HG02610 (cell line): ENCODE measurements at regions not wholly inside any gene's neighbourhood (a gene's known extent, or its start where the extent isn't known, plus 50 kb on each side); places are given as distances from the start of the nearest gene placed in this dataset.
"Not testable (repeated sequence)": the region's sequence is repeated elsewhere in the genome, so short reads cannot be mapped to it uniquely, and the experiment has no call there.

Experiments
- ATAC-seq: cut with Tn5 transposase; IDR thresholded peaks from one replicate; pipeline ENCODE4 v1.9.1; 2021; ENCODE audit warnings: mild to moderate bottlenecking, moderate library complexity; ENCODE audit not compliant: unreplicated experiment

DNA sequence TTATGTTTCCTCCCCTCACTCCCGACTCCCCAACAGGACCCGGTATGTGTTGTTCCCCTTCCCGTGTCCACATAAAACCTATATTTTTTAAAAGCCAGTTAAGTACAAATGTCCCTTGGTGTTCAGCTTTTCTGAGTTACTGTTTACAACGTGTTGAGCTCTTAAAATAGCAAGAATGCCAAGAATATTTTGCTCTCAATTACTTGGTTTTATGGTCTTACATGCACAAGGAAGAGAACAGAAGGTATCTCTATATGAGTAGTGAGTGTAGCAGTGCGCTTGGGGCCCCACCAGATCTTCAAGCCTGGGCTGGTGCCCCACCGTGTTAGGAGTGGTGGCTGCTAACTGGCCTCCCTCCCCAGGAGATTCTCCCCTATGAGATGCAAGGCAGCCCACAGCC, 75.3 kb downstream of the RIN2 start:
- no peak for ATAC-seq

DNA sequence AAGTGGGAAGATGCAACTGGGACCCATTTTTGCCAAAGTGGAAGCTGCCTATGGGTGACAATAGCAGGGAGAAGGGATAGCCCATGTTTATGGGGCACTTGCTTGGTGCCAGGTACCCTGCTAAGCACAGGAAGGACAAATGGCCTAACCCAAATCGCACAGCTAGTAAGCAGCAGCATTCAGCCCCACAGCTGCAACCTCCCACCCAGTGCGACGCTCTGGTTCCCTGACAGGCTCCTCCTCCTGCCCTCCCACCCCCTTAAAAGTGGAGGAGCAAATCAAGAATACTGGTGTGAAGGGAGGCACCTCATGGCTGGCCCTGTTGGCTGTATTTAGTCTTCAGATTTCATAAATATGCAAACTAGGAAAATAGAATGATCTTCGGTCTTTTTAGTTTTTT, 76.2 kb downstream of the RIN2 start:
- ATAC-seq, result no peak

DNA sequence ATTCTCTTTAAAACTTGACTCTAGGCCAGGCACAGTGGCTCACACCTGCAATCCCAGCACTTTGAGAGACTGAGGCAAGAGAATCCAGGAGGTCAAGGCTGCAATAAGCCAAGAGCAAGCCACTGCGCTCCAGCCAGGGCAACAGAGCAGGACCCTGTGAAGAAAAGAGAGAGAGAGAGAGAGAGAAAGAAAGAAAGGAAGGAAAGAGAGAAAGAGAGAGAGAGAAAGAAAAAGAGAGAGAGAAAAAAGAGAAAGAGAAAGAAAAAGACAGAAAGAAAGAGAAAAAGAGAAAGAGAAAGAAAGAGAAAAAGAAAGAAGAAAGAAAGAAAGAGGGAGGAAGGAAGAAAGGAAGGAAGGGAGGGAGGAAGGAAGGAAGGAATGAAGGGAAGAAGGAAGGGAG, 76.7 kb downstream of the RIN2 start:
- ATAC-seq, result no peak

DNA sequence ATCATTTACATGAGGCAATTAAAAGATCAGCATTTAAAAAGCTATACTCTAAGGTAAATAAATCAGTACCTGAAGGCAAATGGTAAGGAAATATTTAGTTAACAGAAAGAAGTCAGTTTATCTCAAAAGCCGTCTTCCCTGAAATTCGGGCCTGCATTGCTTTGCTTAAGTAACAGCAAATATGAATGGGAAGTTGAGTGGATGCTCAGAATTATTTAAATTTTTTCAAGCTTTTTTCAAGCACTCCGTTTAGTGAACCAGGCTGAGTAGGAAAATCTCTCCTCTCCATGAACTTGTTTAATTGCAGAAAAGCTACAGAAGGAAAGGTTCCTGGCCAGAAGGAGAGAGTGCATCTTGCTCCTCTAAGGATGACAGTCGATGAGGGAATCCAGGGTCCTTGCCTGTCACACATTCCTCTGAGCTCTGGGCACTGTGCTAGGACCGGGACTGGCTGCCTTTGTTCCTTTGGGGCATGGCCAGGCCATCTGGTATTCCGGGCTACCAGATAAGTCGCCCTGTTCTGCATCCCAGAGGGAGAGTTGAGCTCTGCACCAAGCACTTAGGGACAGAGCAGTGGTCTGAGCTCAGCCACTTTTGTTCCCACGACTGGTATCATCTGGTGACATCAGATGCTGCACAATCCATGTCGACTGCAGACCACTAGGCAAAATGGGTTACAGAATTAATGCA, 77.6 kb downstream of the RIN2 start:
- no peak for ATAC-seq

DNA sequence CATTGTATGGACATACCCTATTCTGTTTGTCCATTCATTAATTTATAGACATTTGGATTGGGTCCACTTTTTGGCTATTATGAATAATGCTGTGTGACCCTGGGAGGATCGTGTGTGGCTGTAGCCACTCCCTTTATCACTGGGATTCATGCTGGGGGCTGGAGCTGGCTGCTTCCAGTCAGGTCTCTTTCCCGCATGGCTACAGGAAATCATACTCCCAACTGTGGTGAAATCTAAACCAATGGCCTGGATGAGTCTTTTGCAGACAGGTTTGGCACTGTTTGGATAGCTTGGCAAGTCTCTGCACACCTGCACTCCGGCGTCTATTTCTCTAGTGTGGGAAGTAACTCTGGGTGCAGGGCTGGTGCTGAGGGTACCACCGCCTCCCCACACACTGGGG, 80.4 kb downstream of the RIN2 start:
- ATAC-seq, result no peak

DNA sequence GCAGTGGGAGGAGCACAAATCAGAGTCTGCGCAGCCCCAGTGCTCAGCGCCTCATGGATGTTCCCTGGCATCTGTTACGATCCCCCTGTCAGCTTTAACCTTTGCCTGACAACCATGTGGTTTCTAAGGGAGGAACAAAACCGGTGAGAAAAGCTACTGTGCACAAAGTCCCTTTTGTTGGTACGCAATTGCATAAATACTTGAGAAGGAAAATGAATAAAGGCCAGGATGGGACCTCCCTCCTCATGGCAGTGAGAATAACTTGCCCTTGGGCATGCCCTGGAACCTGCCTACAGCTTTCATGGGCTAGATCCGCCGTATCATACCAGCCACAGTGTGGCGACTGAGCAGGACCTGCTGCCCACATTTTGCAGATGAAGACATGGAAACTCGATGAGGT, 81.0 kb downstream of the RIN2 start:
- ATAC-seq, result no peak

DNA sequence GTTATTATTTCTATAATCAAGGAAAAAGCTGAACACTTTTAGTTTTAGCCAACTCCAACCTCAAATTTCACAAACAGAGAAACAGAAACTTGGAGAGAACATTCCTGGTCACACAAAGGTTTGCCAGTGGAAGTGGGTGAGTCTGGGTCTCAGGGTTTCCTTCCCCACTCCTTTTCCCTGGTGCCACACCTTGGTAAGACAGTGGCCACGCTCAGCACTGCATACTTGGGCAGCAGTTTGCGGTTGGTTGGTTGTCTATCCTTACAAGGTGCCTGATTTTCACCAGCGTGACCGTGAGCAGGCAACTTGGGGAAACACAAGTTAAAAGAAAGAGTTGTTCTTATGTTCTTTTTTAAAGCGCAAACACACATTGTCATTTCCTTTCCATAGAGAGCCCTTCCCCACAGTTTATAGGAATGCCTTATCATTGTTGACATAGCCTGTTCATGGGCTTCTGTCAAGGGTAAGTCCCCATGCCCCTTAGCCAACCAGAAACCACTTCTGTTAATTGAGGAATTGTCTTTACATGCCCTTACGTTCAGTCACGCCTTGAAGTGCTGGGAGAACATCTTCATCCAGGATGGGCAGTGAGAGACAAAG, 82.2 kb downstream of the RIN2 start:
- no peak for ATAC-seq

DNA sequence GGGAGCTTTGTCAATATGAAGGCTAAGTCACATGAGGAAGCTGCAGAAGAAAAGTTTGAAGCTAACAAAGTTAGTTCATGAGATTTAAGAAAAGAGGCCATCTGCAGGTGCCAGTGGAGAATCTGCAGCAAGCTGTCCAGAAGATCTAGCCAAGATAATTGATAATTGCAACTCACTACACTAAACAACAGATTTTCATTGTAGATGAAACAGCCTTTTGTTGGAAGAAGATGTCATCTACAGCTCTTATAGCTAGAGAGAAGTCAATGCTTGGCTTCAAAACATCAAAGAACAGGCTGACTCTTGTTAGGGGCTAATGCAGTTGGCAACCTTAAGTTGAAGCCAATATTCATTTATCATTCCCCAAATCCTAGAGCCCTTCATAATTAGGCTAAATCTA, 83.7 kb downstream of the RIN2 start:
- ATAC-seq, result no peak

DNA sequence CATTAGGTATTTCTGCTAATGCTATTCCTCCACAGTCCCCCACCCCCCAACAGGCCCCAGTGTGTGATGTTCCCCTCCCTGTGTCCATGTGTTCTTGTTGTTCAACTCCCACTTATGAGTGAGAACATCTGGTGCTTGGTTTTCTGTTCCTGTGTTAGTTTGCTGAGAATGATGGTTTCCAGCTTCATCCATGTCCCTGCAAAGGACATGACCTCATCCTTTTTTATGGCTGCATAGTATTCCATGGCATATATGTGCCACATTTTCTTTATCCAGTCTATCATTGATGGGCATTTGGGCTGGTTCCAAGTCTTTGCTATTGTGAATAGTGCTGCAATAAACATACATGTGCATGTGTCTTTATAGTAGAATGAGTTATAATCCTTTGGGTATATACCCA, 86.8 kb downstream of the RIN2 start:
- ATAC-seq, result not testable (repeated sequence)

DNA sequence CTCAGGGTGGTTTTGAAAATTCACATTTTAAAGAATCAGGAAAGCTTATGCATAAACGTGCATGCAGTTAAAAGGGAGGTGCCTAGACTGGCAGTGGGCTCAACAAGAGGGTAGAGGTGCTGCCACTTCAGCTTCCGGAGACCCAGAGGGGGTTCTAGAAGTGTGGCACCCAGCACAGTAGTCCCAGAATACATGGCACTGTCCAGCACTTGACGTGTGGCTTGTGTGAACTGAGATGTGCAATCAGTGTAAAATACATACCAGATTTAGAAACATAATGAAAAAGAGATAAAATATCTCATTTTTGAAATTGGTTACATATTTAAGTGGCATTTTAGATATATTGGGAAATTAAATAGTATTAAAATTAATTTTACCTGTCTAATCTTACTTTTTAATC, 89.3 kb downstream of the RIN2 start:
- no peak for ATAC-seq

DNA sequence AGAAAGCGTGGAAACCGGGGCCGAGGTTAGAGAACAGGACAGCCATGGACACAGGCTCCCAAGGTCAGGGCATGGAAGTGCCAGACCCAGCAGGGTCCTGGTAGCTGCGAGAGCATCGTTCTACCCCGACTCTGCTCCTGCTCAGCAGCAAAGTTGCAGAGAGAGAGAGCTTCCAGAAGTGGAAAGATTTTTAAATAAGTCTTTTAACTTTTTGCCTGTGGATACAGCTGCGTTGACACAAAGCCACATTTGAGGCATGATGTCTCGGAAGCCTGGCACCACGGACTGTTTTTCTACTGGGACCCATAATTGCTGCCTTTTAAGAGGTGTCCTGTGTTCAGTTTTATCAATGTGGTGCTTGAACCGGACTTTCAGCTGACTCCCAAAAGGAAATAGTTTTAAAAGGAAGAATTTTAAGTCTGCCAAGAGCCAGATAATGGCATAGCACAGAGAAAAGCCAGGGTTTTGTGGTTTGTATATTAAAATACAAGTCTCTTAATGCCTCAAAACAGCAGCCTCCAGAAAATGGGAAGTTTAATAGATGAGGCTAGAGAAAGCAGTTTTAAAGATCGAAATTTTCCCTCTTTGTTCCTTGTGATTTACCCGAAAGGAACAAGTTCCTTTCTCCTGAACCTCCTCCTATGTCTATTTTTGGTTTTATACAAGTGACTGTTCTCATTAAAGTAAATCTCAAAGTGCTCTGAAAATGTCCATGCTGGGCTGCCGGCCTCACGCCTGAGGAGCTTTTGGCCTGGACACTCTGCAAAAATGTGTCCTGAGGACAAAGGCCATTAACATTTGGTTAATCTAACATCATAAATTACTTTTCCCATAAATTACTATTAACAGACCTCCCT, 91.5 kb downstream of the RIN2 start:
- no peak for ATAC-seq

DNA sequence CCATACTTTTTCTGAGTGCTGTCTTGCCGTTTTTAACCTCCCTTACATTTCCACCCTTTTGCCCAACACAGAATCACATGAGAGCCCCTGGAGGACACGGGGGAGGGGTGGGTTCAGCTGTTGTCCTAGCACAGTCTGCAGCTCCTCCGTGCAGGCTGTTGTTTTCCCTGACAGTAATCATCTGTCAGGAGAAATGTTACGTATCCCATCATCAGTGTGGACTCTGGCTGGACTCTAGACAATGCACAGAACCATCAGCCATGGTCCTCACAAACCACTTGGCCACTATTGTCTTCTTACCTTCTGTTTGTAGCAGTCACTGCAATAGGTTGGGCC, 92.1 kb downstream of the RIN2 start:
- no peak for ATAC-seq

DNA sequence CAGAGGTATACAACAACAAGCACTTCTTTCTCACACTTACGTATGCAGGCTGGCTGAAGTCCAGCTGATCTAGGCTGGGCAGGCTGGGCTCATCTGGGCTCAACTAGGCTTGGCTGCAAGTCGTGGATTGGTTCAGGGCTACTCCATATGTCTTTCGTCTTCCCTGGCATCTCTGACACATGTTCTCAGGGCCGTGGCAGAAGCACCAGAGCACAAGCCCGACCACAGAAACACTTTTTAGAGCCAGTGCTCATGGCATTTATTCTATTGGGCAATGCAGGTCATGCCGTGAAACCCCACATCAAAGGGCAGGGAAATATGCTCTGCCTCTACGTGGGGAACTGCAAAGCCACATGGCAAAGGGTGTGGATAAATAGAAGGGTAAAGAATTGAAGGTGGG, 93.8 kb downstream of the RIN2 start:
- no peak for ATAC-seq

DNA sequence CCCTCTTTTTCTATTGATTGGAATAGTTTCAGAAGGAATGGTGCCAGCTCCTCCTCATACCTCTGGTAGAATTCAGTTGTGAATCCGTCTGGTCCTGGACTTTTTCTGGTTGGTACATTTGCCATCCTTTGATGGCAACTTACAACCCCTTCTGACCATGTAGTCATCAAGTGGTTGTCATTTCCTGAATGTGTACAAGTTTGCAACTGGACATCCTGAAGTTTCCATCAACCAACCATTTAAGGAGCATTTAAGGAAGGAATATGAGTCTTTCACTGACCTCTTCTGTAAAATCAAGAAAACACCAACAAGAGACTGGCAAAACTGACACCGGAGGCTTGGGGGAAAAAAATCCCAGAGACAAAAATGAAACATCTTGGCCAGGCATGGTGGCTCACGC, 97.4 kb downstream of the RIN2 start:
- no peak for ATAC-seq

DNA sequence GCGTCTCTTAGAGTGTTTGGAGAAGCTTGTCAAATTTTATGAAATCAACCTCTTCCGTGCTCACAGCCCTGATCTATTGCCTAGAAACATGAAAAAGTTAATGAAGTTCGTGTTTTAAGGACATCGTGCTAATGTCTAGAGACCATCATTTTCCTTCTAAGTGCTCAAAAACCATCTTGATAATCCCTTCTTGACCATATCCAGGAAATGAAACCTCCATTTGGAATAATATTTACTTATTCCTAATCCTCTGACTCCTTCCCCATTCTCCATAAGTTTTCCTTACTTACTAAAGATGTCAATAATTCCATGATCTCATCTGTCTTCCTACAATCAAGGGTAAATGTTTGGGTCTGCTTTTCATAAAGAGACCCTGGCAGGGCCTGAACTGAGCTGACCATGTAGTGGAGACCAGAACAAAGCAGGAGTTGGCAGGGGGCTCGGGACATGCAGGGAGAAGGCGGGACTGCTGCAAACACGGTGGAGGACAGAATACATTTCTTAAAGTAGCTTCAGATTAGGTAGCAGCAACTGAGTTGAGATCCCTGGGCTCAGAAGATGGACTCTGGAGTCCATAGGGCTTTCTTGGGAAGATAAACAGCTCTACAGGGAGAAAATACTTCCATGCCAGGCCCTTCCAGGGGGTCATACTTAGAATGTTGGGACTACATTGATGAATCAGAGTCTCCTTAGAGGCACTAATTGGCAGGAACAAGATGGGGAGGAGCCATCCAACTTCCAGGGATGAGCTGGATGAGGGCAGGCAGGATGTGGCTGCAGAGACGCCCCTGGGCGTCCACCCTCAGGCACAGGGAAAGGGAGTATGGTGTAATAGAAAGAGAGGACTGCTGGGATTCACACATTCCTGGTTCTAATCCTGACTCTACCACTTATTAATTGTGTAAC, 100.7 kb downstream of the RIN2 start:
- no peak for ATAC-seq

DNA sequence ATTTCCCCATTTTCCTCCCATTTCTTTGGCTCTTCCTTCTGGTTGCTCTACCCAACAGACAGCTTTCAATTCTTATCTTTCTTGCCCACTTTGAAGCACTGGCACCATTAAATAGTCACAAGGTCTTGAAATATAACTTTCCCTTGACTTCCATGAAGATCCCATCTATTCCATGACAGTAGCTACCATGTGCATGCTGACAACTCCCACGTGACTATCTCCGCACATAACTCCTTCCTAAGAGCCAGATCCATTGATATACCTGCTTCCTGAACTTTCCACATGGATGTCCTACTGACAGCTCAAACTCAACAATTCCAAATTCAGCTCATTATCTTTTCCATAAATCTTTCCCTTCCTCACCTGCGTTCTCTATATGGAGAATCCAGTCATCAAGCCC, 101.4 kb downstream of the RIN2 start:
- ATAC-seq, result no peak

DNA sequence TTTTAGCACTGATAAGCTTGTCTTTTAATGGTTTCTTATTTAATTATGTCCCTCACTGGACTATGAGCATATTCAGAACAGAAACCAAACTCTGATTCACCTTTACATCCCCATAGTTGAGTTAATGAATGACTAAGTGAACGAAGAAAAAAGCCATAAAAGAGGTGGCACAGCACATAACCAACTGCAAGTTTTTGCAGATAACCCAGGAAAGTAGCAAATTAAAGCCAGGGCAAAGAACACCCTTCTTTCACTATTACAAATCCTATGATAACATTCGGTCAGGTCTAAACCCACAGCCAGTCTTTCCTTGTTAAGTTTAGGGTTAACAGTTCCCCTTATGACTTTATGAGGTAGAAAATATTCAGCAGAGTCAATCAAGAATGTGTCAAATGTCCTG, 102.7 kb downstream of the RIN2 start:
- ATAC-seq, result no peak

DNA sequence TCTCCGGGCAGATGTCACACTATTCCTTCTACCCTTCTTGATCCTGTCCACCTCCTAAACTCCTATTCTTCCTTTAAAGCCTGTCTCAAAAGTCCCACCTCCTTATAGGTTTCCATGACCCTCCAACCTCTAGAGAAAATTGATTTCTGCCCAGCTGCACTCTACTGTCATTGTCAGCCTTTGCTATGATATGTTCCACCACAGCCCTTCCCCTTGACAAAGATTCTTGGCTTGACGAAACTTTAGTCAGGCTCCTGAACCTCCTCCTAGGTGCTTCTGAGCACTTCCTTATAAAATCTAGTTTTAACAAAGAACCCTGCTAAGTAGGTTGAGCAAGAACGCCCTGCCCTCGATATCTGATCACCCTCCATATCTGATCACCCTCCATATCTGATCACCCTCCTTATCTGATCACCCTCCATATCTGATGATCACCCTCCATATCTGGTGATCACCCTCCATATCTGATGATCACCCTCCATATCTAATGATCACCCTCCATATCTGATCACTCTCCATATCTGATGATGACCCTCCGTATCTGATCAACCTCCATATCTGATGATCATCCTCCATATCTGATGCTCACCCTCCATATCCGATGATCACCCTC, 103.2 kb downstream of the RIN2 start:
- no peak for ATAC-seq

DNA sequence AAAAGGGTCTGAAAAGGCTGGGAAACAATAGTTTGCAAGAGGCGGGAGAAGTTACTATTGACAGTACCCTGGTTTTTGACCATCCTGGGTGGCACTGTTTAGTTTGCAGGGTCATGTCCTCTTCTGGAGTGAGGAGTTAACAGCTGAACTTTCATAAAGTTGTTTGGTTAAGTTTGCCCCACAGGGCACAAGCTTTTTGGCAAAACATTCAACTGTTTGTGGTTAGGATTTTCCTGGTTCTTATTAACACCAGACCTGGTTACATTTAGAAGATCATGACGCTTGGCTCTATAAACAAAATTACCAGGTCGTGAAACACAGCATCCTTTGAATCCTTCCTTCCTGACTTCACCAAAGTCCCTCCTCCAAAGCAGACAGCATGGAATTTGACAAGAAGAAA, 106.1 kb downstream of the RIN2 start:
- ATAC-seq, result no peak

DNA sequence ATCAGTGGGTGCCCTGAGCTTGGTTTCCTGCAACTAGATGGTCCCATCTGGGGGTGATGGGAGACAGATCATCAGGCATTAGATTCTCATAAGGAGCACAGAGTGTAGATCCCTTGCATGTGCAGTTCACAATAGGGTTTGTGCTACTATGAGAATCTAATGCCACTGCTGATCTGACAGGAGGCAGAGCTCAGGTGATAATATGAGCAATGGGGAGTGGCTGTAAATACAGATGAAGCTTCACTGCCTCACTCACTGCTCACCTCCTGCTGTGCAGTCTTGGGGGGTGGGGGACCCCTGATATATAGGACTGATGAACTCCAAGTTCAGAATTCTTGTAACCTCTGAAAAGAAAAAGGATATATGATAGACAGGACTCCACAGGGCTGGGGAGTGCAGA, 108.0 kb downstream of the RIN2 start:
- ATAC-seq, result no peak

DNA sequence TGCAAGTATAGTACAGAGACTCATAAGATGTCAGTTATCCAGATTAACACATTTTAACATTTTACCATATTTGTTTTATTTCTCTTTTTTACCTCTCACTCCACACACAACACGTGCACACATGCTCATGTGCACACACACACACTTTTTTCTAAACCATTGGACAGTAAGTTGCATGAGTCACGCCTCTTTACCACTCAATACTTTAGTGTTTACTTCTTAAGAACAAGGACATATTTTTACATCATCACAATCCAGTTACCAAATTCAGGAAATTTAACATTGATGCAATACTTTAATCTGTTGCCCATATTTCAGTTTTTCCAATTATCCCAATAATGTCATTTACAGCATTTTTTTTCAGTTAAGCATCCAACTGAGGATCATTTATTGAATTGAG, 109.0 kb downstream of the RIN2 start:
- no peak for ATAC-seq
